Body of pancreas (tissue), 4 donors: ENCODE measurements at regions not wholly inside any gene's neighbourhood (a gene's known extent, or its start where the extent isn't known, plus 50 kb on each side); places are given as distances from the start of the nearest gene placed in this dataset.

Experiments
- ATAC-seq: fragments of 150-250 bp; one replicate; pipeline ENCODE4 v1.9.1; 2016
- DNase-seq, 4 donors: peaks; one replicate each; pipeline ENCODE4 v3.0.0-alpha.2; 2019
- H3K27ac ChIP-seq, 4 donors: fragments of 200-600 bp; sonication (generic); 1 replicate in 3 of 4; 2 replicates in 1 of 4; pipeline versions ENCODE4 v1.5.1 to v1.6.1; 2016 to 2019; ENCODE audit warnings: mild to moderate bottlenecking in 1 of 4, mixed read lengths in 1 of 4, moderate library complexity in 1 of 4
- H3K27me3 ChIP-seq, 2 donors: fragments of 200-600 bp; sonication (generic); one replicate each; pipeline ENCODE4 v1.6.0; 2016; ENCODE audit warnings: mild to moderate bottlenecking in 1 of 2
- H3K36me3 ChIP-seq, 2 donors: fragments of 200-600 bp; sonication (generic); replicated peaks in 1 of 2; 2 replicates each; pipeline ENCODE4 v1.5.1; 2016; ENCODE audit warnings: low read depth in 2 of 2; ENCODE audit not compliant: insufficient read depth in 1 of 2
- H3K4me1 ChIP-seq: fragments of 200-600 bp; sonication (generic); one replicate; pipeline ENCODE4 v1.6.0; 2016
- H3K4me3 ChIP-seq, 2 donors: fragments of 200-600 bp; sonication (generic); 1 replicate in 1 of 2; 2 replicates in 1 of 2; pipeline ENCODE4 v1.5.1; 2016 to 2019
- H3K9me3 ChIP-seq, 3 donors: fragments of 200-600 bp; sonication (generic); 1 replicate in 2 of 3; 2 replicates in 1 of 3; pipeline ENCODE4 v1.5.1; 2016
- CTCF ChIP-seq, 7 experiments: fragments of 450-650 bp in 4 of 7; fragments of 200-600 bp in 3 of 7; sonication (generic) in 3 of 7; IDR thresholded peaks; one replicate each; pipeline ENCODE4 v1.5.1; 2016 to 2019; ENCODE audit warnings: antibody characterized with exemption in 7 of 7
- POLR2A ChIP-seq, 3 donors: fragments of 450-650 bp; IDR thresholded peaks; one replicate each; pipeline ENCODE4 v1.6.1; 2016; ENCODE audit warnings: antibody characterized with exemption in 3 of 3, mild to moderate bottlenecking in 2 of 3
- WGBS, 2 donors: methylation state at CpG; one replicate each; pipeline ENCODE4 v1.1.5; 2017; 5-methylcytosine and 5-hydroxymethylcytosine counted together
- intact Hi-C: fragments of 100-400 bp; cut with DNase I; formaldehyde crosslinking; loops from one replicate; pipeline ENCODE4 v1.15.1; 2023

GRCh38 chr5:54861212-54861894 lies 124.0 kb downstream of the ESM1 start:
- intact Hi-C loops: no loop called here
- 37 to 45% methylated on average over 5 of the region's 5 CpGs for WGBS, 2 donors
- TF ChIP-seq CTCF (IDR thresholded peaks at IDR 0.05): no peak
- TF ChIP-seq POLR2A (IDR thresholded peaks at IDR 0.05): no peak
- DNase-seq: no peak
- ATAC-seq: no peak
- Histone ChIP-seq H3K9me3 (peaks cover 0 to 14% (median 0%) of the 10 kb centered on the region in 3 donors), H3K4me1 (peaks cover 5% of the 10 kb centered on the region), H3K27me3 (no peaks in the 10 kb centered on the region), H3K36me3 (no peaks in the 10 kb centered on the region), H3K4me3 (no peak overlapping the region), H3K27ac (no peak overlapping the region)

- no peak overlapping the region for H3K27ac ChIP-seq
- DNase-seq (no peak), ATAC-seq (no peak)
- no peaks in the 10 kb centered on the region for H3K27me3 ChIP-seq
- no peaks in the 10 kb centered on the region for H3K36me3 ChIP-seq
- peaks cover 5% of the 10 kb centered on the region for H3K4me1 ChIP-seq
- intact Hi-C loops: no loop called here
- H3K9me3 ChIP-seq: peaks cover 0 to 14% (median 0%) of the 10 kb centered on the region in 3 donors
- WGBS, 2 donors: 60 to 61% methylated on average over 2 of the region's 2 CpGs
- TF ChIP-seq CTCF (IDR thresholded peaks at IDR 0.05): no peak
- TF ChIP-seq POLR2A (IDR thresholded peaks at IDR 0.05): no peak
- H3K4me3 ChIP-seq: no peak overlapping the region
Observed at GRCh38 chr5:54860321-54860720, 125.1 kb downstream of the ESM1 start.

GRCh38 chr5:54859316-54859715 lies 126.1 kb downstream of the ESM1 start:
- Histone ChIP-seq H3K9me3 (peaks cover 0 to 14% (median 0%) of the 10 kb centered on the region in 3 donors), H3K4me3 (no peak overlapping the region), H3K27ac (no peak overlapping the region), H3K27me3 (no peaks in the 10 kb centered on the region), H3K36me3 (no peaks in the 10 kb centered on the region), H3K4me1 (peaks cover 5% of the 10 kb centered on the region)
- intact Hi-C loops: no loop called here
- DNase-seq (no peak), ATAC-seq (no peak)
- TF ChIP-seq CTCF (IDR thresholded peaks at IDR 0.05) (no peak), POLR2A (IDR thresholded peaks at IDR 0.05) (no peak)

- H3K36me3 ChIP-seq: no peaks in the 10 kb centered on the region
- 44 to 46% methylated on average over 5 of the region's 5 CpGs for WGBS, 2 donors
- H3K27ac ChIP-seq: no peak overlapping the region
- TF ChIP-seq POLR2A (IDR thresholded peaks at IDR 0.05) (no peak), CTCF (IDR thresholded peaks at IDR 0.05) (no peak)
- DNase-seq (no peak), ATAC-seq (no peak)
- H3K27me3 ChIP-seq: no peaks in the 10 kb centered on the region
- H3K9me3 ChIP-seq: peaks cover 0 to 14% (median 0%) of the 10 kb centered on the region in 3 donors
- no peak overlapping the region for H3K4me3 ChIP-seq
- intact Hi-C loops: no loop called here
- no peaks in the 10 kb centered on the region for H3K4me1 ChIP-seq
Observed at GRCh38 chr5:54854883-54855581, 130.4 kb downstream of the ESM1 start.
